DOHH2 (cell line): ENCODE measurements at regions not wholly inside any gene's neighbourhood (a gene's known extent, or its start where the extent isn't known, plus 50 kb on each side); places are given as distances from the start of the nearest gene placed in this dataset.

ENCODE experiments used
- EZH2phosphoT487 ChIP-seq: fragments of 200-600 bp; sonication (generic); IDR thresholded peaks from 2 replicates; pipeline ENCODE4 v1.6.1; 2017; ENCODE audit warnings: borderline replicate concordance, mild to moderate bottlenecking, antibody characterized with exemption, low read length, moderate library complexity, mixed read lengths
- TF ChIP-seq, protein P1 (sequence below): fragments of 200-600 bp; sonication (generic); IDR thresholded peaks from one replicate; pipeline ENCODE4 v1.5.1; 2014; ENCODE audit warnings: antibody characterized with exemption, mild to moderate bottlenecking, low read depth, low read length; ENCODE audit not compliant: poor library complexity, severe bottlenecking

GRCh38 chr7:116354171-116354545 lies 143.8 kb downstream of the TES start:
- TF ChIP-seq, protein P1, sequence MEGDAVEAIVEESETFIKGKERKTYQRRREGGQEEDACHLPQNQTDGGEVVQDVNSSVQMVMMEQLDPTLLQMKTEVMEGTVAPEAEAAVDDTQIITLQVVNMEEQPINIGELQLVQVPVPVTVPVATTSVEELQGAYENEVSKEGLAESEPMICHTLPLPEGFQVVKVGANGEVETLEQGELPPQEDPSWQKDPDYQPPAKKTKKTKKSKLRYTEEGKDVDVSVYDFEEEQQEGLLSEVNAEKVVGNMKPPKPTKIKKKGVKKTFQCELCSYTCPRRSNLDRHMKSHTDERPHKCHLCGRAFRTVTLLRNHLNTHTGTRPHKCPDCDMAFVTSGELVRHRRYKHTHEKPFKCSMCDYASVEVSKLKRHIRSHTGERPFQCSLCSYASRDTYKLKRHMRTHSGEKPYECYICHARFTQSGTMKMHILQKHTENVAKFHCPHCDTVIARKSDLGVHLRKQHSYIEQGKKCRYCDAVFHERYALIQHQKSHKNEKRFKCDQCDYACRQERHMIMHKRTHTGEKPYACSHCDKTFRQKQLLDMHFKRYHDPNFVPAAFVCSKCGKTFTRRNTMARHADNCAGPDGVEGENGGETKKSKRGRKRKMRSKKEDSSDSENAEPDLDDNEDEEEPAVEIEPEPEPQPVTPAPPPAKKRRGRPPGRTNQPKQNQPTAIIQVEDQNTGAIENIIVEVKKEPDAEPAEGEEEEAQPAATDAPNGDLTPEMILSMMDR: no peak
- TF ChIP-seq EZH2phosphoT487: no peak
